ENCODE measurements at regions not wholly inside any gene's neighbourhood (a gene's known extent, or its start where the extent isn't known, plus 50 kb on each side); places are given as distances from the start of the nearest gene placed in this dataset.

GRCh38 chr9:108056084-108056804 lies 566.7 kb upstream of the KLF4 start:
- H3K4me1 ChIP-seq (ENCODE audit: control insufficient read depth in 4 of 4, insufficient read depth in 4 of 4, low read length in 3 of 4) = no peaks in the 10 kb centered on the region
- H3K27me3 ChIP-seq (ENCODE audit: control insufficient read depth in 4 of 4, insufficient read depth in 4 of 4, low read length in 3 of 4) = peaks cover 0 to 8% (median 0%) of the 10 kb centered on the region in 4 donors
- H3K9ac ChIP-seq (ENCODE audit: low read depth in 1 of 2, low read length in 2 of 2) = no peak overlapping the region
- TF ChIP-seq RXRA (IDR thresholded peaks at IDR 0.05) = no peak
- TF ChIP-seq ATF3 (IDR thresholded peaks at IDR 0.05) = no peak
- TF ChIP-seq CTCF (IDR thresholded peaks at IDR 0.05; ENCODE audit: low read depth, low read length, missing input control) = no peak
- no peak for TF ChIP-seq HNF4G (IDR thresholded peaks at IDR 0.05)
- no peak for TF ChIP-seq ZBTB33 (IDR thresholded peaks at IDR 0.05)
- TF ChIP-seq RAD21 (IDR thresholded peaks at IDR 0.05) = peak in 1 of 2 donors; percentile 19
- TF ChIP-seq FOXA1 (IDR thresholded peaks at IDR 0.05) = no peak
- TF ChIP-seq SP1 (IDR thresholded peaks at IDR 0.05) = no peak
- TF ChIP-seq MAX (IDR thresholded peaks at IDR 0.05) = peak; percentile 30
- no peak for TF ChIP-seq GABPA (IDR thresholded peaks at IDR 0.05 in 1 of 2, conservative IDR thresholded peaks at IDR 0.05 in 1 of 2)
- TF ChIP-seq YY1 (IDR thresholded peaks at IDR 0.05) = no peak
- TF ChIP-seq FOXA2 (IDR thresholded peaks at IDR 0.05) = no peak
- no peak for TF ChIP-seq REST (IDR thresholded peaks at IDR 0.05)
- TF ChIP-seq EGR1 (IDR thresholded peaks at IDR 0.05; ENCODE audit: low read depth in 2 of 2) = peak in 1 of 2 donors; percentile 17
- no peak for TF ChIP-seq NR2F2 (IDR thresholded peaks at IDR 0.05)
- no peak for TF ChIP-seq HNF4A (conservative IDR thresholded peaks at IDR 0.05)
- no peak for TF ChIP-seq JUND (IDR thresholded peaks at IDR 0.05)
- TF ChIP-seq TAF1 (conservative IDR thresholded peaks at IDR 0.05) = no peak
- no peaks in the 10 kb centered on the region for H3K9me3 ChIP-seq (ENCODE audit: control insufficient read depth in 4 of 4, low read length in 3 of 4)
- no peaks in the 10 kb centered on the region for H3K36me3 ChIP-seq (ENCODE audit: control insufficient read depth in 4 of 4, insufficient read depth in 3 of 4, low read depth in 1 of 4, low read length in 3 of 4)
- H3K27ac ChIP-seq (ENCODE audit: low read depth in 1 of 2, low read length in 2 of 2) = no peak overlapping the region
- H3K4me3 ChIP-seq (ENCODE audit: low read depth in 1 of 3, low read length in 3 of 3) = no peak overlapping the region
- WGBS = 70% methylated on average over 6 of the region's 6 CpGs
- no peak for DNase-seq (ENCODE audit: low spot score)
